ENCODE measurements at regions not wholly inside any gene's neighbourhood (a gene's known extent, or its start where the extent isn't known, plus 50 kb on each side); places are given as distances from the start of the nearest gene placed in this dataset.

- DNase-seq, result no peak
- peaks cover 0 to 6% (median 0%) of the 10 kb centered on the region in 5 donors for H3K4me1 ChIP-seq (ENCODE audit: control insufficient read depth in 5 of 5, insufficient read depth in 5 of 5, low read length in 5 of 5)
- no peaks in the 10 kb centered on the region for H3K9me3 ChIP-seq (ENCODE audit: control insufficient read depth in 4 of 4, insufficient read depth in 3 of 4, low read length in 3 of 4)
- TF ChIP-seq, protein P1, sequence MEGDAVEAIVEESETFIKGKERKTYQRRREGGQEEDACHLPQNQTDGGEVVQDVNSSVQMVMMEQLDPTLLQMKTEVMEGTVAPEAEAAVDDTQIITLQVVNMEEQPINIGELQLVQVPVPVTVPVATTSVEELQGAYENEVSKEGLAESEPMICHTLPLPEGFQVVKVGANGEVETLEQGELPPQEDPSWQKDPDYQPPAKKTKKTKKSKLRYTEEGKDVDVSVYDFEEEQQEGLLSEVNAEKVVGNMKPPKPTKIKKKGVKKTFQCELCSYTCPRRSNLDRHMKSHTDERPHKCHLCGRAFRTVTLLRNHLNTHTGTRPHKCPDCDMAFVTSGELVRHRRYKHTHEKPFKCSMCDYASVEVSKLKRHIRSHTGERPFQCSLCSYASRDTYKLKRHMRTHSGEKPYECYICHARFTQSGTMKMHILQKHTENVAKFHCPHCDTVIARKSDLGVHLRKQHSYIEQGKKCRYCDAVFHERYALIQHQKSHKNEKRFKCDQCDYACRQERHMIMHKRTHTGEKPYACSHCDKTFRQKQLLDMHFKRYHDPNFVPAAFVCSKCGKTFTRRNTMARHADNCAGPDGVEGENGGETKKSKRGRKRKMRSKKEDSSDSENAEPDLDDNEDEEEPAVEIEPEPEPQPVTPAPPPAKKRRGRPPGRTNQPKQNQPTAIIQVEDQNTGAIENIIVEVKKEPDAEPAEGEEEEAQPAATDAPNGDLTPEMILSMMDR (IDR thresholded peaks at IDR 0.05; ENCODE audit: control extremely low read depth, extremely low read depth), result no peak
- H3K36me3 ChIP-seq (ENCODE audit: control insufficient read depth in 4 of 4, insufficient read depth in 4 of 4, low read length in 4 of 4), result no peaks in the 10 kb centered on the region
- 61 to 75% methylated on average over 3 of the region's 3 CpGs for WGBS, 2 donors
- no peak overlapping the region for H3K4me3 ChIP-seq
- no peak overlapping the region for H3K9ac ChIP-seq (ENCODE audit: insufficient read depth in 1 of 2, low read length in 2 of 2)
- H3K27ac ChIP-seq (ENCODE audit: low read depth in 1 of 2, low read length in 1 of 2), result no peak overlapping the region
- no peak for ATAC-seq (ENCODE audit: insufficient read depth, low FRiP score)
- peaks cover 0 to 17% (median 17%) of the 10 kb centered on the region in 3 donors for H3K27me3 ChIP-seq (ENCODE audit: control insufficient read depth in 3 of 3, insufficient read depth in 3 of 3, low read length in 2 of 3)
Measured at GRCh38 chr1:29687166-29687565, 450.8 kb downstream of the PTPRU start.

DNA sequence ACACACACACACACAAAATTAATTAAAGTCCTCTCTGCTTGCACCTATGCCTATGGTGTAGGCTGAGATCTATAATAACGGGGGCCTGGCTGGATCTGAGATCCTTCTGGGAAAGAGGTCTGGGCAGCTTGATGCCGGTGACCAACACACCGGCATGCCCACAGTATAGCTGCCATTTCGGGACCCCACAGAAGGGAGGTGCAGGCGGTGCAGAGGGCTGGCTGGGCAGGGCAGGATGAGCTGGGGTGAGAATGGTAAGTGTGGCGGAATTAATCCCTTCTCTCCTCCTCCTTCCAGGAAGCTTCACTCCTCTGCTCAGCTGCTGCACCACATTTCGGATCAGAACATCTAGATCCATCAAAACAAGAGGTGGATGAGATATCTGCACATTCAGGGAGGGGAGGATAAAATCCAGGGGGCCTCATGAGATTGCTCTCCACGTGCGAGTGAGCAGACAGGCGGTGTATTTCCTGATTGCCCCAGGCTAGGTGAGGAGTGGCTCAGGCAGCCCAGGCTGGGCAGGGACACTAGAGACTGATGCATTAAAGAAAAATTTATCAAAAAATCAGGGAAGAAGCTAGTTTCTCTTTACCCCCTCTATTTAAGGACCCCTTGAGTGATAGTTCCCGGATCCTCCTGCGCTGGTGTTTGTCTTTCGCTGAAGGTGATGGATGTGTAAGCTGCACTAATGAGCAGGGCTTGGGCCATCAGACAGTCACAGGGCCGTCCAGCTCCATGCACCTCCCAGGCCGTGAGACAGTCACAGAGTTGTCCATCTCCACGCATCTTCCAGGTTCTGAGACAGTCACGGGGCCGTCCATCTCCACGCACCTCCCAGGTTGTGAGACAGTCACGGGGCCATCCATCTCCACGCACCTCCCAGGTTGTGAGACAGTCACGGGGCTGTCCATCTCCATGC, 449.9 kb downstream of the PTPRU start:
- ATAC-seq (ENCODE audit: insufficient read depth, low FRiP score) (no peak), DNase-seq (no peak)
- Histone ChIP-seq H3K9me3 (ENCODE audit: control insufficient read depth in 4 of 4, insufficient read depth in 3 of 4, low read length in 3 of 4) (no peaks in the 10 kb centered on the region), H3K4me1 (ENCODE audit: control insufficient read depth in 5 of 5, insufficient read depth in 5 of 5, low read length in 5 of 5) (peaks cover 0 to 6% (median 0%) of the 10 kb centered on the region in 5 donors), H3K4me3 (no peak overlapping the region), H3K27ac (ENCODE audit: low read depth in 1 of 2, low read length in 1 of 2) (no peak overlapping the region), H3K27me3 (ENCODE audit: control insufficient read depth in 3 of 3, insufficient read depth in 3 of 3, low read length in 2 of 3) (peaks cover 0 to 17% (median 17%) of the 10 kb centered on the region in 3 donors), H3K36me3 (ENCODE audit: control insufficient read depth in 4 of 4, insufficient read depth in 4 of 4, low read length in 4 of 4) (no peaks in the 10 kb centered on the region), H3K9ac (ENCODE audit: insufficient read depth in 1 of 2, low read length in 2 of 2) (no peak overlapping the region)
- TF ChIP-seq, protein P1 (IDR thresholded peaks at IDR 0.05; ENCODE audit: control extremely low read depth, extremely low read depth), result no peak
- WGBS, 2 donors, result 68 to 75% methylated on average over 22 of the region's 22 CpGs

GRCh38 chr1:29685387-29685786, 449.1 kb downstream of the PTPRU start:
- DNase-seq (peak in 1 of 3 donors; percentile 9), ATAC-seq (ENCODE audit: insufficient read depth, low FRiP score) (no peak)
- H3K27ac ChIP-seq (ENCODE audit: low read depth in 1 of 2, low read length in 1 of 2), result no peak overlapping the region
- no peak overlapping the region for H3K4me3 ChIP-seq
- H3K9ac ChIP-seq (ENCODE audit: insufficient read depth in 1 of 2, low read length in 2 of 2), result no peak overlapping the region
- peaks cover 0 to 12% (median 11%) of the 10 kb centered on the region in 3 donors for H3K27me3 ChIP-seq (ENCODE audit: control insufficient read depth in 3 of 3, insufficient read depth in 3 of 3, low read length in 2 of 3)
- H3K4me1 ChIP-seq (ENCODE audit: control insufficient read depth in 5 of 5, insufficient read depth in 5 of 5, low read length in 5 of 5), result peaks cover 0 to 6% (median 0%) of the 10 kb centered on the region in 5 donors
- no peaks in the 10 kb centered on the region for H3K36me3 ChIP-seq (ENCODE audit: control insufficient read depth in 4 of 4, insufficient read depth in 4 of 4, low read length in 4 of 4)
- WGBS, 2 donors, result 52 to 63% methylated on average over 3 of the region's 3 CpGs
- H3K9me3 ChIP-seq (ENCODE audit: control insufficient read depth in 4 of 4, insufficient read depth in 3 of 4, low read length in 3 of 4), result no peaks in the 10 kb centered on the region
- TF ChIP-seq, protein P1 (IDR thresholded peaks at IDR 0.05; ENCODE audit: control extremely low read depth, extremely low read depth), result no peak
